Gastroesophageal sphincter (tissue), 3 donors: ENCODE measurements at regions not wholly inside any gene's neighbourhood (a gene's known extent, or its start where the extent isn't known, plus 50 kb on each side); places are given as distances from the start of the nearest gene placed in this dataset.

ENCODE experiments used
- CTCF ChIP-seq, 4 experiments: fragments of 200-600 bp in 2 of 4; fragments of 450-650 bp in 2 of 4; sonication (generic) in 1 of 4; IDR thresholded peaks; one replicate each; pipeline ENCODE4 v1.5.1; 2017 to 2019; ENCODE audit warnings: antibody characterized with exemption in 4 of 4, mild to moderate bottlenecking in 2 of 4, moderate library complexity in 2 of 4
- POLR2AphosphoS5 ChIP-seq: sonication (generic); formaldehyde crosslinking; IDR thresholded peaks from one replicate; pipeline ENCODE4 v1.6.1; 2017; ENCODE audit warnings: antibody characterized with exemption

- TF ChIP-seq CTCF (IDR thresholded peaks at IDR 0.05) (no peak), POLR2AphosphoS5 (no peak)
Observed at GRCh38 chr13:37968555-37968954, 99.0 kb upstream of the TRPC4 start.
